Fibroblast of skin of abdomen (primary cell): ENCODE measurements at regions not wholly inside any gene's neighbourhood (a gene's known extent, or its start where the extent isn't known, plus 50 kb on each side); places are given as distances from the start of the nearest gene placed in this dataset.

Experiments used
- DNase-seq: peaks from one replicate; pipeline ENCODE4 v3.0.0-alpha.2; 2013

DNA sequence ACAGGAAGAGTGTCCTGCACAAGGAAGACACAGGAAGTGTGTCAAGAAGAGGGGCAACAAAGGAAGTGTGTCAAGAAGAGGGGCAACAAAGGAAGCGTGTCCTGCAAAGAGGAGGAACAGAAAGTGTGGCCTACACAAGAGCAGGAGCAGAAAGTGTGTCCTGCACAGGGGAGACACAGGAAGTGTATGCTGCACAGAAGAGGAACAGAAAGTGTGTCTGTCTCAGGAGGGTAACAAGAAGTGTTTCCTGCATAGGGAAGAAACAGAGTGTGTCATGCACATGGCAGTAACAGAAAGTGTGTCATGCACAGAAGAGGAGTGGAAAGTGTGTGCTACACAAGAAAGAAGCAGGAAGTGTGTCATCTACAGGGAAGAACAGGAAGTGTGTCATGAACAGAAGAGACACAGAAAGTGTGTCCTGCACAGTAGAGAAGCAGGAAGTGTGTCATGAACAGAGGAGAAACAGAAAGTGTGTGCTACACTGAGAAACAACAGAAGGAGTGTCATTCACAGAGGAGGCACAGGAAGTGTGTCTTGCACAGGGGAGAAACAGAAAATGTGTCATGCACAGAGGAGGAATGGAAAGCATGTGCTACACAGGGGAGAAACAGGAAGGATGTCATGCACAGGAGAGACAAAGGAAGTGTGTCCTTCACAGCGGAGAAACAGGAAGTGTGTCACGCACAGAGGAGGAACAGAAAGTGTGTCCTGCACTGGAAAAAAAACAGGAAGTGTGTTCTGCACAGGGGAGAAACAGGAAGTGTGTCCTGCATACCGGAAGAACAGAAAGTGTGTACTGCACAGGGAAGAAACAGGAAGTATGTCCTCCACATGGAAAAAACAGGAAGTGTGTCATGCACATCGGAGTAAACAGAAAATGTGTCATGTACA, 526.4 kb upstream of the PRKX start:
- DNase-seq, result no peak

DNA sequence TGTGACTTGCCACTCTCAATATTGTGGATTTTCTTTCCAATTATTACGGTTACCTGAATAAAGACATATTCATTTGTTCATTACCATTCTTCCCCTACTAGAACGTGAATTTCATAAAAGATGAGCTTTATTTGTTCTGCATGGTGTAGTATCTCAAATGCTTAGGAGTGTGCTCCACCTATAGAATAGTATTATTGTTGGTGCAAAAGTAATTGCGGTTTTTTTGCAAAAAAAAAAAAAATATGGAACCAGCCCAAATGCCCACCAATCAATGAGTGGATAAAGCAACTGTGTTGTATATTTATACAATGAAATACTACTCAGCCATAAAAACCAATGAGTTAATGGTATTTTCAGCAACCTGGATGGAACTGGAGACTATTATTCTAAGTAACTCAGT, 525.5 kb upstream of the PRKX start:
- DNase-seq, result no peak

DNA sequence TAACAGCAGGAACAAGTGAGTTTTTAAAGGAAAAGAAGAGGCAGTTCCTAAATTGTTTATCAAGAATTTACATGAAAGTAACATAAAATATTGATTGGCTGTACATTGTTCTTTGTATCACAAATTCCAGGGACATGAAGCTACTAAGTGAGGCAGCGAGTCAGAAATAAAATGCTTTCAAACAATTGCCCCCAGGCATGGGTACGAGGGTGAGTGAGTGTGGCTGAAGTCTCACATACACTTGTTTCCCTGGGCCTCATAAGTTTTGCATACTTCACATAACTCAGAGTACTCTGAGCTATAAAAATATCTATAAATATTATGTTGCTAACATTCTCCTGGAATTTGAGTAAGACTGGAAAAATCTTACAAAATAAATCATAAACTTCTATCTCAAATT, 511.6 kb upstream of the PRKX start:
- no peak for DNase-seq

DNA sequence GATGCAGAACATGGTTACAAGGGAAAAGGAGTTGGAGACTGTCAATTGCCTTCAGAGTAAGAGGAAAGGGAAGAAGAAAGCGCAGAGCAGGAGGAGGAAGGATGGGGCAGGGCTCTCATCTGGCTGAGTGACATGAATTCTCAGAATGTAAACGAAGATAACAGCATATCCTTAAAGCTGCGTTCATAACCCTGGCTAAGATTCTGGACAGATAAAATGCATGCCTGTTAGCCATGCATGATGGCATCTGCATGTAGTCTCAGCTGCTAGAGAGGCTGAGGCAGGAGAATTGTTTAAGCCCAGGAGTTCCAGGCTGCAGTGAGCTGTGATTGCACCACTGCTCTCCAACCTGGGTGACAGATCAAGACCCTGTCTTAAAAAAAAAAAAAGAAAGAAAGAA, 493.5 kb upstream of the PRKX start:
- DNase-seq, result no peak

DNA sequence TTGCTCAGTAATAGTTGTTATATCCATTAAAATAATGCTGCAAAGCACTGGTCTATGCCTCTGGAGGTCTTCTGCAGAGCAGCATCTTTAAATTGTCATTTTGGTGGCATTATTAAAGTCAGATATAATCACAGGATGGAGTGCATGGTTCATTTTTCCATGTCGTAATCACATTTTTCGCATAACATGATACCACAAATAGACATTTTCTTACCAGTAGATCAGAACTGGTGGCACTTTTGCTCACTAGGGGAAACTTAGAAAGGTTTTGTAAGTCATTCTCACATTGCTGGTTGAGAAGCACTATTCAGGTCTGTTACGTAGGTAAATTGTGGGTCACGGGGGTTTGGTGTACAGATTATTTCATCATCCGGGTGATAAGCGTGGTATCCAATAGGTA, 484.5 kb upstream of the PRKX start:
- DNase-seq, result no peak

DNA sequence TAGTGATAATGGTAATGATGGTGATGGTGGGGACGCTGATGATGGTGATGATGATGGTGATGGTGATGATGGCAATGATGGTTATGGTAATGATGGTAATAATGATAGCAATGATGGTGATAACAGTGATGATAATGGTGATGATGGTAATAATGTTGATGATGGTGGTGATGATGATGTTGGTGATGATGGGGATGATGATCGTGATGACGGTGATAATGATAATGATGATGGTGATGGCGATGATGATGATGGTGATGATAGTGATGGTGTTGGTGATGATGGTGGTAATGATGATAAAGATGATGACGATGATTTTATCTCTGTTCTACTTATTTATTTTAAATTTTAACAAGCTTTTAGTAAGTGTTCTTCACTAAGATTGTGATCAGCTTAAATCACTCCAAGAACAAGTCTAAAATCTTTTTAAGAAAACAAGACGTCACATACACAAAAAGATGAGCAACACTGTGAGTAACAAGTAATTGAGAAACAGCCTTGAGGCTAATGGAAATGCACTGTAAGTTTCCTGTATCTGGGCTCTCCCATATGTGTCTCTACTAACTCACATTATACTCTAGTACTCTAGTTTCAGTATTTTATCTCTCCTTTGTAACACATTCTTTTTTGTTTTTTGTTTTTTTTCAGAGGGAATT, 480.2 kb upstream of the PRKX start:
- no peak for DNase-seq

DNA sequence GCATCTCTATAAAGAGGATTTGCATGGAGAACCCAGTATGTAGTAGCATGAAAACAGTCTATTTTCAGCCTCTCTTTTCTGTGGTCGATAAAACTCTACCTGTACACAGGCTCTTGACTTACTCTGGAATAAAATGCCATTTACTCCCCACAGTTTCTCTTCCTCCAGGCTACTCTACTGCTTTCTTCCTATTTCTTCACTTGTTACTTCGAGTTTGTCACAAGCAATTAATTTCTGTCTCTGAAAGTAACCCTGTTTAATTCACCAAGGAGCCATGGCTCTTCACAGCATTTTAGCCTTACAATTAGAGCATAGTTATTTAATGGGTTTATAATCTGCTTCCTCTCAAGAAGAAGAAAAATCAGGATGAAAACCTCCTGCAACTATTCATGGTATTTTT, 472.9 kb upstream of the PRKX start:
- no peak for DNase-seq

DNA sequence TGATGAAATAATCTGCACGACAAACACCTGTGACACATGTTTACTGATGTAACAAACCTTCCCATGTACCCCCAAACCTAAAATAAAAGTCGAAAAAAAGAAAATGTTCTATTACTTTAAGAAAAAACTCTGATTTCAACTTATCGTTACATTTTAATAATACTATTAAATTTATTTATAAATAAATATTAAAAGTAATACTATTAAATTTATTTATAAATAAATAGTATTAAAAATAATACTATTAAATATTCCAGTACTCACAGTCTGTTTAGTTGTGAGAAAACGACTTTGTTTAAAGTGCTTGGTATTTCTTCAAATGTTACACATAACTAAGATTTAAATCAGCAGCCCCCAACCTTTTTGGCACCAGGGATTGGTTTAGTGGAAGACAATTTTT, 471.6 kb upstream of the PRKX start:
- no peak for DNase-seq

DNA sequence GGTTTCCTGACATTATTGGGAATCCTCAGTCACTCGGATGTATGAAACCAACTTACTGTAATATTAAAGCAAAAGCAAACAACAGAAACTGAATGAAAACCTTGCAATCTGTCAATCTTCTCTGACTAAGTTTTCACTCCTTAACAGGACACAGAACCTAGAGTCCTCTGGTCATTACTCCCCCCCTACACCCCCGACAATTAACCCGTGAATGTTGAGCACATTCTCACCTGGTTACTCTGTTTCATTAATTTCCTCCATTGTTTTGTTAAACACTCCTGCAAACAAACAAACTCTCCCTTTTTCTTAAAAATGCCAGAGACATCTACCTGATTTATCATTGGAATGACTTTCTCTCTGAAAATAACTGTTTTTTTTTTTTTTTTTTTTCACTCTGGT, 469.0 kb upstream of the PRKX start:
- no peak for DNase-seq

DNA sequence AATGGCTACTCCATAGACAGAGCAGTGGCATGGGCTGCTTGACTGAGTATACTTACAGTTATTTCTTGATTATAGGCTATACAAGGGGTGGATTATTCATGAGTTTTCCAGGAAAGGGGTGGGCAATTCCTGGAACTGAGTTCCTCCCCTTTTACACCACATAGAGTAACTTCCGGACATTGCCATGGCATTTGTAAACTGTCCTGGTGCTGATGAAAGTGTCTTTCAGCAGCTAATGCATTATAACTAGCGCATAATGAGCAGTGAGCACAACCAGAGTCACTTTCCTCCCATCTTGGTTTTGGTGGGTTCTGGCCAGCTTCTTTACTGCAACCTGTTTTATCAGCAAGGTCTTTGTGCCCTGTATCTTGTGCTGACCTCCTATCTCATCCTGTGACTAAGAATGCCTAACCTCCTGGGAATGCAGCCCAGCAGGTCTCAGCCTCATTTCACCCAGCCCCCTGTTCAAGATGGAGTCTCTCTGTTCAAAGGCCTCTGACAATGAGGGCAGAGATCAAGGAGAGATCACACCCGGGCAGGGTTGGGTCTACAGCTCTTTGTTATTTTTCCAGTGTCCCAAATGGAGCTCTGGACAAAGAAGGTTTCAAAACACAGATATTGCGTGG, 468.4 kb upstream of the PRKX start:
- no peak for DNase-seq

DNA sequence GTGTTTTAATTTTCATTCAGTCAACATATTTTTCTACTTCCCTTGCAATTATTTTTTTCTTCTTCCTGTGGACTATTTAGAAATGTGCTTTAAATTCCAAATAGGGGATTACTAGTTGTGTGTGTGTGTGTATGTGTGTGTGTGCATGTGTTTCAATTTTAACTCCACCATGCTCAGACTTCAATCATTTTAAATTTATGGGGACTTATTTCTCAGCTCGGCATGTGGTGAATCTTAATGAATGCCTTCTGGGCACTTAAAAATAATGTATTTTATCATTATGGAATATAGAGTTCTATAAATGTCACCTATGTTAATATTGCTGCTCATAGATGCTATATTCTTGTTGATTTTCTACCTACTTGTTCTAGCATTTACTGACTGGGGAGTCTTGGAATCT, 465.6 kb upstream of the PRKX start:
- no peak for DNase-seq

DNA sequence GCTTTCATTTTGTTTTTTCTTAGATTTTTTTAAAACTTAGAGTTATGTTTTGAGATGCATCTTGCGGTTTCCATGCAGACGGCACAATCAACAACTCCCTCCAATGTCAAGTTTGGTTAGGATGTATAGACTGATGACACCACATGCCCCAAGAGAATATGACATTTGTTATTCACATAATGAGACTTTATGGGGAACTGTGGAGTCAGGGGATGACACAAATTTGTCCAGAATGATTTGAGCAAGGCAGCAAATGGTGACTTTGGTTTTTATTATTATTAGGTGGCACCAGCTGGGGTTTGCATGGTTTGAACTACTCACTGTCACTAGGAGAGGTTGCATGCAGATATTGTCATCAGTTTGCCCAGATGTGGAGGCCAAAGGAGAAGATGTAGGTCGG, 461.8 kb upstream of the PRKX start:
- no peak for DNase-seq

DNA sequence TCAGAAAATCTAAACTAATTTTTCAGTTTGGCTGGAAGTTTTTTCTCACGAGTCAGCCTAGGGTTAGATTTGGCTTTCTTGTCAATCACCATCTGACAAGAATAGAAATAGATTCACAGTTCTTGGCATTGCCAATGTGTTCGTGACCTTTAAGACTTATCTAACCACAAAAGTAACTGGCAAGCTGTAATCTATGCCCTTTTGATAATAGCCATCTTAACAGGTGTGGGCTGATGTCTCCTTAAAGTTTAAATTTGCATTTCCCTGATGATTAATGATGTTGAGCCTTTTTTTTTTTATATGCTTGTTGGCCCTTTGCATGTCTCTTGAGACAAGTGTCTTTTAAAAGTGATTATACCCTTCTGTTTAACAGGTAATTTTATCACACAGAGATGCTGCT, 460.3 kb upstream of the PRKX start:
- DNase-seq, result no peak

DNA sequence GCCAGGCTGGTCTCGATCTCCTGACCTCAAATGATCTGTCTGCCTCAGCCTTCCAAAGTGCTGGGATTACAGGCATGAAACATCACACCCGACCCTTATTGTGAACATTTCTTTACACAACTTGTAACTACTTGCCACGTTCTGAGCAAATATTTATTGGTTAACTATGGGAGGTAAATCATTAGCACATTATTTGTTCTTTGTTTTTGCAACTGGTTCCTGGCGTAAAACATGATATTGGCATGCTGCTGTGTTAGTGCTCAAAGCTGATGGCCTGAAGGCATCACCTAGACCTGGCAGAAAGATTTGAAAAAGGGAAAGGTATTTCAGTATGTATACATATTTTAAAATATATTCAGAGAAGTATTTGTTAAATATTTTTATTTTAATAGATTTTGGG, 438.3 kb upstream of the PRKX start:
- no peak for DNase-seq

DNA sequence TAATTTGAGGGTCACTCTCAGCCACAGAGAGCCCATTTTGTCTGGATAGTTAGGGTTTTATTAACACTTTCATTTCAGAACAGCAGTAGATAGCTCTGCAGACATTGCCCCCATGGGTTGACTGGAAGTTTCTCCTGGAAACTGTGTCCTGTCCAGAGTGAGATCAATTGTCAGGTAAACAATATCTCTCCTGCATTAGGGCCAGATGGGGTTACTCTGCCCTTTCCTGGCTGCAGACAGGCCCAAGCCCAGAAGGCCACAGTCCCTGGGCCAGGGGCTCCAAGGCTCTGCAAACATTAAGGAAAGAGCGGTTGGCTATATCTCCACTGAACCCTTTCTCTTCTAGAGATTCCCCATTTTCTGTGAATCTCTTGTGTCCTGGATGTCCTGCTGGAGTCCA, 436.8 kb upstream of the PRKX start:
- no peak for DNase-seq

DNA sequence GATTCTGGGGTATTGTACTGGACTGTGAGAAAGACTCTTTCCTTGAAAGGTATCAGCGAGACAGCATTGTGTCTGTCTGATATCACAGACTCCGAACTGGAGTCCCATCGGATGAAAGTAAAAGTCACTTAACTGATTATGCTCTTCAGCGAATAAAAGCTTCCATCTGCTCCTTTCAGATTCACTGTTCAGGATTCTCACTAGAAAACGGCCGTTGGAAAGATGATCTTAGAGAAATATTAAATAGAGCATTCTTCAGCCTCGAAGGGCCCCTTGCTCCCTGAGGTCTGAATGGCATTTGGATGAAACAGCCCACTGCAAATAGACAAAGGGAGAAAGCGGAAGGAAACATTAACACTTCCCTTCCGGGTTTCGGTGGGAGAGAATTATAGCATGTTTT, 416.2 kb upstream of the PRKX start:
- no peak for DNase-seq

DNA sequence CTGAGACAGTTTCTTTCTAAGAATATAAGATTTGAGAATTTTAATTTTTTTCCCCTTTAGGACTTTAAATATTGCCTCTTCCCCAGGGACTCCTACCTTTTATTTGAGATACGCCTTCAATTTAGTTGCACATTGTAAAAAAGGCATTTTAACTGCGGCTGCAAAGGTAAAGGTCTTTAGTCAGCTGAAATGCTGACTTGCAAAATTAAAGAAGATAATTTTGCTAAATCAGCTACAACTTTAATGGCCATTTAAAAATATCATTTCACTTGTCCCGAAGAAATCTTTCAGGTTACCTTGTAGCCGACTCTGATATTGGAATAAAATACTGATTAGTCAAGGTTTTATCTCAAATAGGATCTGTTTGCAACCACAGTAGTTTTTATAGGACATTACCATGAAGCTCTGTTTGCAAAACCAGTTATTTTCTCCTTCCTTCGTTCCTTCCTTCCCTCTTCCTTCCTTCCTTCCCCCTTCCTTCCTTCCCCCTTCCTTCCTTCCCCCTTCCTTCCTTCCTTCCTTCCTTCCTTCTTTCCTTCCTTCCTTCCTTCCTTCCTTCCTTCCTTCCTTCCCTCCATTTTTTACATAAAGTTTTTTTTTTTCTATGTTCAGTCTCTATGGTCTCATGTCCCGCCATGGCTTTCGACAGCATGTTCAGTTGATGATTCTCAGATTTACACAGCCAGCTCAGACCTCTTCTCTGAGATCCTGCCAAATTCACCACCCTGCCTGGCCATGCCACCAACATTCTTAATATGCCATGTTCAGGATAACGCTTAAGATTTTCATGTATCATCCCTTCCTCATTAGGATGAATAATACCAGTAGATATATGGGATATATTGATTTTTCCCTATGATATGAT, 405.4 kb upstream of the PRKX start:
- no peak for DNase-seq

DNA sequence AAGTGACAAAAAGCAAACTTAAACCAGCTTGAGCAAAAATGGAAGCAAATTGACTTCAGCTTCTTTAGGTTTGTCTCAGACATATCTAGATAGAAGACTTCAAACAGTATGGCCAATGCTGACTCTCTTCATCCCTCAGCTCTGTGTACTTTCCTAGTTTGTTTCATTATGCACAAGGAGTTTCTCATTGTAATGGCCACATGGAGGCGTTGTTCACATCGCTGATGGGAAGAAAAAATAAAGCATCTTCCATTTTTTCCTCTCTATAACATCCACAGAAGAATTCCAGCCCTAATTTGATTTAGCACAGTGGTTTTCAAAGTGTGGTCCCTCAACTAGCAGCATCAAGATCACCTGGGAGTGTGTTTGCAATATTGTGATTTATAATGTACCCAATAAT, 397.5 kb upstream of the PRKX start:
- no peak for DNase-seq

DNA sequence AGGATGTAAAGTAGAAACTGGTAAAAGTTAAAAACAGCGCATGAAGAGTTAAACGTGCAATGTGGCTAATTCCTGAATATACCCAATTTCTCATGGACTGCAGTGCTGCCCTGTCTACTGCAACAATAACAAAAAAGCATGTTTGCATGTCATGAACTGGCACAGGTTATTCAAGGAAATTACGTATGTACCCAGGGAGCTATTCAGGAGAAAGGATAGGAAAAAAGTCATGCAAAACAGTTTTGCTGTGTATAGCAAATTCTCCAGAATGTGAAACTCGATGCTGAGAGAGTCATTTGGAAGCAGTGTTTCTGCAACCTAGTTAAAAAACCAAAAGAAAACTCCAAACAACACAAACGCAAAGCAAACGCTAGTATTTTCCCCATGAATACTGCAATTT, 381.5 kb upstream of the PRKX start:
- DNase-seq, result no peak

DNA sequence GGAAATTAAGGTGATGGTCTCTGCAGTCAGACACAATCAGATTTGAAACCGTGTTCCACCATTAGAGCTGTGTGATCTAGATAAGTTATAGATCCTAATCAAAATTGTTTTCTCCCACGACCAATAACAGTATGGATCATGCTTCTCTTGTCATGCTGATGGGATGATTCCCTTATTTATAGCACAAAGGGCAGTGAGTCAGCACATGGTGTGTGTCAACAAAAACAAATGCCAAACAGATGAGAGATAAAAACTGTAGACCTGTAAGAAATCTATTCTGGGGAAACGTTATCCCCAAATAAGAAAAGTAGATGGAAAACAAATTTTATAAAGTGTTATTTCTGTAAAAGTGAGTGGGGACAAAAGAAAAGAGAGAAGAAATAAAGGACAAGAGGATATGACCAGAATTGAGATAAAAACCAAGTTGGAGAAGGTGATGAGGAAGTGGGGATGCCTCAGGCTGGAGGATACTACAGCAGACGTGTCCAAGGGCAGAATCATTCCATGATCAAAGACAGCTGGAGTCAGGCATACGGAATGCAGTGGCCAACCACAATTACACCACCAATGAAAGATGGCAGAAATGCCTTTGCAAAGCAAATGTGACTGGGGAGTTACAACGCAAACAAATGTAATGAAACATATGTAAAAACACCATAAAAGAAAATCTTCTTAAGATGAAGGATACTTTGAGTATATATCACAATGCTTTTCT, 377.8 kb upstream of the PRKX start:
- no peak for DNase-seq

DNA sequence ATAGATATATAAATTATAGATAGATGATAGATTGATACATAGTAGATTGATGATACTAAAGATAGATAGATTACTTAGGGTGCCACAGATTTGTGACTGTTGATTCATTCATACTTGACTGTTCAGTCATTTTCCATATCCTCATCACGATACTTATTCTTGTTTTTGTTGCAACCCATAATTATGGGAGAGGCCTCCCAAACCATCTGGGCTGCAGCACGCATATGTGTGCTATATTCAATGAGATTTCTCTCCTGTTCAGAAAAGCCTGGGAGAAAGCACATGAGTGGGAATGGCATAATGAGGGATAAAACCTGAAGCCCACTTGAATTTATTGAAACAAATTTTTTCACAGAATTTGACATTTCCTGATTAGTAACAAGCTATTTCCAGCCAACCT, 346.4 kb upstream of the PRKX start:
- no peak for DNase-seq

DNA sequence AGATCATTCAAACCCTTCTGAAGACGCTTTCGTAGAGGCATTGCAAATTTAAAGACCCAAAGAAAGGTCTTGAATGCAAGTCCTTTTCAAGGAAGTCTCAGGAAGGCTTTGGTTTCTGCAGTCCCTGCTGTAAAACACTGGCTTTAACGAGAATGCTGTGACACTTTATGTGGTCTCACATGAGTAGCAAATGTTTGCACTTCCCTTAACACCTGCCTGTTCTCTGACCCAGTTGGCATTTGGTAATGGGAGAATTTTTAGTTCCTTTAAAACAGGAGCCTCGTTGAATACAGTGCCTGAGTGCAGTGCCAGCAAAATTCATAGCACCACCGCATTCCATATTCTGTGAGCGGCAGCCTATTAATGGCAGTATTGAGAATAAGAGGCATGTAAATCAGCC, 330.5 kb upstream of the PRKX start:
- DNase-seq, result no peak
